ENCODE measurements at regions not wholly inside any gene's neighbourhood (a gene's known extent, or its start where the extent isn't known, plus 50 kb on each side); places are given as distances from the start of the nearest gene placed in this dataset.

- H3K4me2 ChIP-seq, result no peak overlapping the region
- TF ChIP-seq Cebpa-rat (IDR thresholded peaks at IDR 0.05), result no peak
Observed at GRCh38 chr1:114236517-114236916, 82.8 kb upstream of the SYT6 start.

DNA sequence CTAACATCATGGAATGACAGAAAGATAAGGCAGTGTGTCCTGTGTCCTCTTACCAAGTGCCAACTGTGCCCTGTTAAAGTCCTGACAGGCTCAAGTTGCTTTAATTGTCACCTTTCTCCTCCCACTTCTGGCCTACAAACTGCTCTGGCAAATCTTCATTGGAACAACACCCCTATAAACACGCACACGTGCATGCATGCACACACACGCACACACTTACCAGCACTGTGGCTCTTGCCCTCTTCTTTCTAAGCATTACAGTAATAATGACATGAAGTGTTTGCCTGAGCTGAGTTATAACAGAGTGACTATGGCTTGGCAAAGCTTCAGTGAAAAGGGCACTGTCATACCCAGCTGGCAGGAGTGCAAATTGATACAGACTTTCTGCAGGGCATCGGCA is 82.3 kb upstream of the SYT6 start:
- Histone ChIP-seq H3K9me3 (no peaks in the 10 kb centered on the region), H3K4me3 (no peak overlapping the region), H3K4me2 (no peak overlapping the region), H3K36me3 (no peaks in the 10 kb centered on the region), H3K4me1 (peaks cover 6% of the 10 kb centered on the region), H3K27me3 (no peaks in the 10 kb centered on the region), H3K9ac (no peak overlapping the region), H3K27ac (no peak overlapping the region), H4K20me1 (no peaks in the 10 kb centered on the region)
- no peak for TF ChIP-seq Cebpa-rat (IDR thresholded peaks at IDR 0.05)

More at GRCh38 chr1:114236517-114236916, 82.8 kb upstream of the SYT6 start:
- H3K9me3 ChIP-seq, result 0 out of 2 replicates have a peak, but pooled peaks cover 4% of the 10 kb centered on the region
- H3K9ac ChIP-seq, result no peak overlapping the region
- peaks cover 6% of the 10 kb centered on the region for H3K4me1 ChIP-seq
- H3K4me3 ChIP-seq, result no peak overlapping the region
- no peaks in the 10 kb centered on the region for H4K20me1 ChIP-seq
- no peaks in the 10 kb centered on the region for H3K27me3 ChIP-seq
- H3K36me3 ChIP-seq, result no peaks in the 10 kb centered on the region
- H3K27ac ChIP-seq, result no peak overlapping the region

DNA sequence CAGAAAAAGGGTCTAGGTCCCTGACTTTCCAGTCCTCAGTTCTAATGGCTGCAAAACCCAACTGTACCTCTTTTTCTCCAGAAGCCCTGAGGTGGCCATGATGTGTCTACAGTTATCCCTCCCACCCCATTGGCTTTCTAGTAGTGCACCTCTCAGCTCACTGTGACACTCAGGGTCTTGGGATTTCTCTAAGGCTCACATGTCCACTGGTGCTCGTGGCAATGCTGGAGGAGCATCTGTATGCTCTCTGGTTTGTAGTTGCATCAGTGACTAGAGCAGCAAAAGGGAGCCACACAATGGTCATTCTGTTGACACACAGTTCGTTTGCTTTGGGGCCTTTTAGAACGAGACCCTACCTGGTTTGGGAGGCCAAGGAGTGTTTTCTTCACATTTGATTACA is 81.6 kb upstream of the SYT6 start:
- no peak overlapping the region for H3K27ac ChIP-seq
- peaks cover 6% of the 10 kb centered on the region for H3K4me1 ChIP-seq
- no peaks in the 10 kb centered on the region for H4K20me1 ChIP-seq
- no peaks in the 10 kb centered on the region for H3K9me3 ChIP-seq
- H3K9ac ChIP-seq, result no peak overlapping the region
- H3K27me3 ChIP-seq, result no peaks in the 10 kb centered on the region
- TF ChIP-seq Cebpa-rat (IDR thresholded peaks at IDR 0.05), result no peak
- H3K4me2 ChIP-seq, result no peak overlapping the region
- H3K36me3 ChIP-seq, result no peaks in the 10 kb centered on the region
- no peak overlapping the region for H3K4me3 ChIP-seq

GRCh38 chr1:114234408-114235124 is 80.9 kb upstream of the SYT6 start:
- no peaks in the 10 kb centered on the region for H3K27me3 ChIP-seq
- peaks cover 6% of the 10 kb centered on the region for H3K4me1 ChIP-seq
- H4K20me1 ChIP-seq, result no peaks in the 10 kb centered on the region
- H3K4me2 ChIP-seq, result no peak overlapping the region
- no peaks in the 10 kb centered on the region for H3K9me3 ChIP-seq
- TF ChIP-seq Cebpa-rat (IDR thresholded peaks at IDR 0.05), result no peak
- H3K27ac ChIP-seq, result no peak overlapping the region
- no peaks in the 10 kb centered on the region for H3K36me3 ChIP-seq
- no peak overlapping the region for H3K4me3 ChIP-seq
- H3K9ac ChIP-seq, result no peak overlapping the region

- Histone ChIP-seq H4K20me1 (no peaks in the 10 kb centered on the region), H3K9me3 (no peaks in the 10 kb centered on the region), H3K27ac (no peak overlapping the region), H3K27me3 (no peaks in the 10 kb centered on the region), H3K9ac (no peak overlapping the region), H3K36me3 (no peaks in the 10 kb centered on the region), H3K4me1 (peaks cover 6% of the 10 kb centered on the region), H3K4me2 (no peak overlapping the region), H3K4me3 (no peak overlapping the region)
- TF ChIP-seq Cebpa-rat (IDR thresholded peaks at IDR 0.05), result no peak
Observed at GRCh38 chr1:114232691-114233090, 79.0 kb upstream of the SYT6 start.

DNA sequence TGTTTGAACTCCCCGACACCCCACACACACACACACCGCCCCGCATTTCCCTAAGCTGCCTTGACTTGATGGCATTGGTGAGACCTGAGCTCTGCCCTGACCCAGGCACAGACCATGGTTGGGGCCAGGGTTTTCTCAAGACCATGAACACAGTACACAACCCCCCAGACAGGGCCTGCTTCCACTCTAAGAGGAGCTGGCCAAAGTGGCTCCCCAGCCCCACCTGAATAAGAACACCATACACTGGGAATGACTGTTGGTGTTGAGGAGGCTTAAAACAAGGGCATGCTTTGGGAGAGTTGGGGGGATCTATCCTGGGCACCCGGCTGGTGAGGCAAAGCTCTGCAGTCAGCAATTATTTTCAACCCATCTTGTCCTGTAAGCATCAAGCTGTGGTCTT is 77.6 kb upstream of the SYT6 start:
- no peak overlapping the region for H3K4me2 ChIP-seq

GRCh38 chr1:114229368-114229767 is 75.7 kb upstream of the SYT6 start:
- Histone ChIP-seq H3K9ac (no peak overlapping the region), H3K4me1 (peaks cover under 1% of the 10 kb centered on the region; the same call in 1 of the 2 replicates), H3K9me3 (no peaks in the 10 kb centered on the region), H3K27me3 (no peaks in the 10 kb centered on the region), H3K27ac (no peak overlapping the region), H3K4me3 (no peak overlapping the region), H3K4me2 (no peak overlapping the region), H4K20me1 (no peaks in the 10 kb centered on the region), H3K36me3 (no peaks in the 10 kb centered on the region)
- TF ChIP-seq Cebpa-rat (IDR thresholded peaks at IDR 0.05), result no peak

More for the DNA sequence above, 77.6 kb upstream of the SYT6 start:
- Histone ChIP-seq H3K9ac (no peak overlapping the region), H3K27me3 (no peaks in the 10 kb centered on the region), H3K36me3 (no peaks in the 10 kb centered on the region), H3K4me3 (no peak overlapping the region), H3K4me1 (peaks cover 6% of the 10 kb centered on the region), H4K20me1 (no peaks in the 10 kb centered on the region), H3K27ac (no peak overlapping the region), H3K9me3 (no peaks in the 10 kb centered on the region)
- TF ChIP-seq Cebpa-rat (IDR thresholded peaks at IDR 0.05), result no peak

DNA sequence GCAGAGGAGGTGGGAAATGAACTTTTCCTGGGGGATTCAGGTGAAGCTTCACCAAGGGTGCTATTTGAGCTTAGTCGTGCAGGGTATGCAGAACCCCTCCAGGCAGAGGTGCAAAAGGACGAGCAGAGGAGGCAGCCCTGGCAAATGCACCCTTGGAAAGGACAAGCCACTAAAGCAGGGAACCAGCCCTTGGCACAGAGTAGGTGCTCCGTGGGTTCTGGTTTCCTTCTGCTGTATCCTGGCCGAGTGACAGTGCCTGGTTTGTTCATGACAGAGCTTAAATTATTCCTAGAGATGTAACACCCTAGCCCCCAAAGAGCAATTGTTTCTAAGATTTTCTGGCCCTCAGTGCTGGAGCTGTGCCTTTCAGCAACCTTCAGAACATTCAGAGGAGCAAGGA is 73.4 kb upstream of the SYT6 start:
- Histone ChIP-seq H3K36me3 (no peaks in the 10 kb centered on the region), H3K9ac (no peak overlapping the region), H3K27me3 (no peaks in the 10 kb centered on the region), H3K9me3 (no peaks in the 10 kb centered on the region), H3K4me1 (no peaks in the 10 kb centered on the region), H3K4me2 (no peak overlapping the region), H4K20me1 (no peaks in the 10 kb centered on the region), H3K4me3 (no peak overlapping the region), H3K27ac (no peak overlapping the region)
- TF ChIP-seq Cebpa-rat (IDR thresholded peaks at IDR 0.05), result no peak

- no peaks in the 10 kb centered on the region for H3K9me3 ChIP-seq
- H3K27me3 ChIP-seq, result no peaks in the 10 kb centered on the region
- no peak overlapping the region for H3K27ac ChIP-seq
- no peaks in the 10 kb centered on the region for H3K36me3 ChIP-seq
- no peak for TF ChIP-seq Cebpa-rat (IDR thresholded peaks at IDR 0.05)
- H3K4me1 ChIP-seq, result no peaks in the 10 kb centered on the region
- no peak overlapping the region for H3K4me3 ChIP-seq
- no peaks in the 10 kb centered on the region for H4K20me1 ChIP-seq
- H3K4me2 ChIP-seq, result no peak overlapping the region
- H3K9ac ChIP-seq, result no peak overlapping the region
Observed at GRCh38 chr1:114224196-114224907, 70.7 kb upstream of the SYT6 start.

DNA sequence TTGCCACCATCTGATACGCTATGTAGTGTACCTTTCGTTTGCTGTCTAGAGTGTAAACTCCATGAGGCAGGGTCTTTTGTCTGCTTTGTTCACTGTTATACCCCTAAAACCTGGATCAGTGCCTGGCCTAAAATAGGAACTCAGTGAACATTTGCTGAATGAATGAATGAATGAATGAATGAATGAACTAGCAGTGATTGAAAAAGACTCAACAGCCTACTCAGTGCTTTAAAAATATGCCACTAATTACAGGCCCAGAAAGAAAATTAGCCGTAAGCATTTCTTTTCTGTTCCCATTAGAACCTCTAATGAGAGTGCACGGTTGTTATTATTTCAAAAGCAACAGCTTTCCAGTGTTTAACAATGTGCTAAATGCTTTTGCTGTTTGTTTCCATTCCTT is 69.3 kb upstream of the SYT6 start:
- no peaks in the 10 kb centered on the region for H4K20me1 ChIP-seq

More for the DNA sequence above, 69.3 kb upstream of the SYT6 start:
- H3K4me3 ChIP-seq, result no peak overlapping the region
- no peak for TF ChIP-seq Cebpa-rat (IDR thresholded peaks at IDR 0.05)
- H3K9ac ChIP-seq, result no peak overlapping the region
- no peaks in the 10 kb centered on the region for H3K27me3 ChIP-seq
- no peaks in the 10 kb centered on the region for H3K9me3 ChIP-seq
- no peak overlapping the region for H3K4me2 ChIP-seq
- no peak overlapping the region for H3K27ac ChIP-seq
- H3K36me3 ChIP-seq, result no peaks in the 10 kb centered on the region
- no peaks in the 10 kb centered on the region for H3K4me1 ChIP-seq
